NCI-H524 (cell line): ENCODE measurements at regions not wholly inside any gene's neighbourhood (a gene's known extent, or its start where the extent isn't known, plus 50 kb on each side); places are given as distances from the start of the nearest gene placed in this dataset.
"Not testable (repeated sequence)": the region's sequence is repeated elsewhere in the genome, so short reads cannot be mapped to it uniquely, and the experiment has no call there.

ENCODE experiments used
- DNase-seq, 2 experiments: peaks; one replicate each; lab custom pipeline; 2025; lab: John Stamatoyannopoulos, UW

GRCh38 chr2:155904720-155905119, 427.8 kb downstream of the NR4A2 start:
- no peak for DNase-seq

DNA sequence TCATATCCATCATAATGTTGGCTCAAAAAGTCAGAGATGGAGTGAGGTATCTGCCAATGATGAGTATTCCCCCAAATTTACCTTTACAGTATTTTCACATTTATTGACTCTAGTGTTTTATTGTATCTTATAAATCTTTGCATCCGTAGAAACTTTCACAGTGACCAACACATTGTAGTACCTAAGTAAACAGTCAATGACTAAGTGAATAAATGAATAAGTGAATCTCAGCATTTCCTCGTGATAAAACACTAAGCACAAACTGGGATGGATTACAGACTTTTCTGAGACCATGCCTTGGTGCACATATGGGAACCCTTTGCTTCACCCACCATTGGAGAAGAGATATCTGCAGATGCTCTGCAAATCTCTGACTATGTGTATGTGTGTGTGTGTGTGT, 429.9 kb downstream of the NR4A2 start:
- DNase-seq: no peak

DNA sequence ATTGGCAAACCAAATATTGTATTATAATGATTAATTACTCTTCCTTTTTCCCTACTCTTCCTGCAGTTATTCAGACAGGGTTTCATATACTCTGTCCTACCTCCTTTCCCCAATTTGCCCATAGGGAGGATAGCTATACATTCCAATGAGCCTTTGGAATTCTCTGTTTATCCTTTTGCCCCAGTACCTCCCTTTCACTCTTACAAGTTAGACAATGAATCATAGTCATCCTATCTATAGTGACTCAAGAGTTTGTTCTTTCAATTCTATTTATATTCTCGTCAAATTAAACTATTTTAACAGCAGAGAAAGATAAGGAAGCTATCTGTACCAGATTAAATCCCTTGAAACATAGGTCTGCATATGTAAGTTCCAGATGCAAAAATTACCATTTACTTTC, 437.5 kb downstream of the NR4A2 start:
- no peak for DNase-seq

GRCh38 chr2:155880382-155880781, 452.1 kb downstream of the NR4A2 start:
- DNase-seq: peak in 1 of 2 experiments; percentile 5

DNA sequence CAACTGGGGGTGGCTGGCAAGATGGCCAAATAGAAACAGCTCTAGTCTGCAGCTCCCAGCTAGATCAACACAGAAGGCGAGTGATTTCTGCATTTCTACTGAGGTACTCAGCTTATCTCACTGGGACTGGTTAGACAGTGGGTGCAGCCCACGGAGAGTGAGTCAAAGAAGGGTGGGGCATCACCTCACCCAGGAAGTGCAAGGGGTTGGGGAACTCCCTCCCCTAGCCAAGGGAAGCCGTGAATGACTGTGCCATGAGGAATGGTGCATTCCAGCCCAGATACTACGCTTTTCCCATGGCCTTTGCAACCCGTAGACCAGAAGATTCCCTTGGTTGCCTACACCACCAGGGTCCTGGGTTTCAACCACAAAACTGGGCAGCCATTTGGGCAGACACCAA, 452.6 kb downstream of the NR4A2 start:
- not testable (repeated sequence) for DNase-seq

DNA sequence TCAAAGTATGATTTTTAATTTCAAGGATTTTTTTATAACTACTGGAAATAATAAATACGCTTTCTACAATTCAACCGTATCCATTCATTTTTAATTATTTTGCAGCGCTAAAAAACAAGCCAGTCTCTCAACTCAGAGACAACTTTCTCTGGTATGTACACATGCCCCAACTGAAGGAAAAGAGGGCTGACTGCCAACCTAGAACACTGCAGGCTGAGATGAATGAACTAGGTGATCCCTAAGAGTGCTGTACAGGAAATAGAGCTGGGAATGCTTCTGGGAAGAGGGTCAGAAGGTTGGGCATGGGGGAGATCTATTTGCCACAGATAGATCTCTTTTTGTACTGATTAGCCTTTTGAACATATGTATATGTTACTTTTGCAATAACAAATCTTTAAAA, 460.1 kb downstream of the NR4A2 start:
- DNase-seq: no peak

- no peak for DNase-seq
Measured at GRCh38 chr2:155871940-155872339, 460.6 kb downstream of the NR4A2 start.

DNA sequence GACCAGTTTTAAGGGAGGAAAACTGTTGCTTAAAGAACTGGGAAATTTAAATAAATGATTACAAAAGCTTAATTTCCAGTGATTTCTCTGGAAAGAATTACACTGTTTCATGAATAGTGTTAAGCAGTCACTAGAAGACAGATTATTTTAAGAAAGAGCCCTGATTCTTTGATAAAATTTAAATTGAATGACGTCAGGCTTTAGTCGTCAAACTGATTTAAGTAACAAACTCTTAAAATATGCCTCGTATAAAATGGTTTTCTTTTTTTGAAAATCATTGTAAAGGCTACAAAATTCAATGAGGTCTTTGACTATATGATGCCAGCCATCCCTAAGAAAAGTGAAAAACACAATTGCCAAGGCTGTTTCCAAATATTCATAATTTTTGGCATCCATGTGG, 465.0 kb downstream of the NR4A2 start:
- DNase-seq: no peak

DNA sequence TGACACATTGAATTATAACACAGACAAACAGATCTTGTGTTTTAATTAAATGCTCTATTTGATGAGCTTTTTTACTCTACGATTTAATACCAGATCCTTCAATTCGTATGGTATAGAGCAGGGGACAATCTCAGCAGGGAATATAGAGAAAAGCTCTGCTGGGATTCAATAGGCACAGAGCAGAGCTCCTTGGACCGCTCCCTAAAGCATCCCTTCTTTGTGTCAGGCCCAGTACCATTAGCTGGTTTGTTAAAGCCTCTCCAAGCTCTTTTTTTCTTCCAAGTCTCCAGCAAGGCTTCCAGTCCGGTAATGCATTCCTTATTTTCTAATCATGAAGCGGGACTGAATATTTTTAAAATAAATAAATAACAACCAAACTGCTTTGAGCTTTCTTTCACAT, 466.0 kb downstream of the NR4A2 start:
- no peak for DNase-seq

GRCh38 chr2:155852156-155852555, 480.4 kb downstream of the NR4A2 start:
- DNase-seq: no peak

- DNase-seq: no peak
Measured at GRCh38 chr2:155846259-155846658, 486.3 kb downstream of the NR4A2 start.

DNA sequence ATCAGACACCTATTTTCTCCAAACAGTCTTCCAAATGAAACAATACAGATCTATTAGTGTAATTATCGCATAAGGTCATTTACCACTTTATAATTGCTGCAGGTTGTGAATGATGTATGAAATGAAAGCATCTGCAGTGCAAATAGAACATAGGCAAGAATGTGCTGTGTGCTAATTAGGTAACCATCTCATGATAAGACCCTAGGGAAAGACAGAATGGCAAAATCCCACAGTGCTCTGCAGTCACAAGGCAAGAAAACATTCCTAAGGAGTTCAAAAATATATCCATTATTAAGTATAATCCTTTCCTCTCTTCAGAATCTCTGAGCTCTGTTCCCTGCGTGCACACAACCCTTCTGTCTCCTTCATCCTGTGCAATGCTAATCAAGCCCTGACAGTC, 488.1 kb downstream of the NR4A2 start:
- no peak for DNase-seq

DNA sequence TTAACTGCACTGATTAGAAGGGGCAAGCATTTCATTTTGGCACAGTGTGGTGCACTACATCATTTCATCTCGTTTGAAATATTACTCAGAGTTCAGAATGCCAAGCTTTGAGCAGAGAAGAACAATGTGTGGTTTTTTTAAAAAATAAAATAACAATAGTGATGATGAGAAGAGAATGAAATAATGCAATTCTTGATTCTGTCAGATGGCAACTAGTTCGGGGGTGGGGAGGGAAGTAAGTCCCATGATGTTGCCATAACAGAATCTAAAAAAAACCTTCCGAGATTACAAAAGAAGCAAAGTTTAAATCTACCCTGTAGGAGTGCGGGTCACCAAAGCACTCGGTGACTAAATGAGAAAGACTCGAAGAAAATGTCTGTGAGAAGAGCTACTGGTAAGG, 490.4 kb downstream of the NR4A2 start:
- DNase-seq: no peak

DNA sequence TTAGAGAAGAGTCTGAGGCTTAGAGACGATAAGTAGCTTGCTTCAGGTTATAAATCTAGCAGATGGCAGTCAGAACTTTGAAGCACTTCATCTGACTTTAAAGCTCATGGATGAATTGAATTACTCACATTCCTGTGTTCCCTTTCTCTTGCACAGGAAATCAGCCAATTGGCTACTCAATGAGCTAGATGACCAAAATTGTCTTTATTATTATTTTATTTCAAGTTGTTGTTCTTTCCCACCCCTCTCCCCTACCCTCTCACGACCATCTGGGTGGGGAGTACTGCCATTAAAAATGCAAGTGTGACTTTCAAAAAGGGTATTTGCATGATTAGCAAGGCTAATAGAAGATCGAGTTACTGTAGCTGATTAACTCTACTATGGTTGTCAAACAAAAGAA, 491.1 kb downstream of the NR4A2 start:
- DNase-seq: peak in 1 of 2 experiments; percentile 50

DNA sequence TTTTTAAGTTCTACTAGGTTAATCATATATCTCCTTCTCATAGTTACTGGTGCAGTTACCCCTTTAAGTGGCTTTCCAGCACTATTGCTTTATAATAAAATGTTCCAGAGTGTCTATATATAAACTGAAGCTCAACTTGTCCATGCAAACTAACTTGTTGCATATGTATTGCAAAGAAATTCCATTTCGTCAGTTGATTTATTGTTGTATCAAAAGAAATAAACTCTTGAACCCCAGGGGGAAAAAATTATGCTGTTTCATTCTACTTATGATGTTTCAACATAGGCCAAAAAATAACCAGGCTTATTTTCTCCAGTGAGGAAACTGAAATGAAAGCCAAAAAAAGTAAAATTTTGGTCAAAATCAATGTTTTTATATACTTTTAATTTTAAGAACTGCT, 491.9 kb downstream of the NR4A2 start:
- DNase-seq: no peak

- DNase-seq: no peak
Measured at GRCh38 chr2:155839991-155840390, 492.5 kb downstream of the NR4A2 start.

- DNase-seq: no peak
Measured at GRCh38 chr2:155839436-155839835, 493.1 kb downstream of the NR4A2 start.

DNA sequence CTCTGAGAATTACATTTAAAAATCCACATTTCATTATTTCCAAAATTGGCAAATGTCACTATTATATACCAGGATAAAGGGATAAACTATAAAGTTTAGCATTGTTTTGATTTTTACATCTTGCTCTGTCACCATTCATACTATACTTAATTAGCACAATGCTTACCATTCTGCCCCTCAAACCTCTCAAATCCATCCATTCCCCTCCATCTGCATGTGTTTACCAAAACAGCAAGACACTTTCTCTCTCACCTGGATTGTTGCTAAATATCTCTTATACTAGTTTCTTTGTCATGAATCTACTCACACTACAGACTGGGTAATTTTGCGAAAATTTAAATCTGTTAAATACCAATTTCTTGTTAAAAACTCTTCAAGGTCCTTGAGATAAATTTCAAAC, 496.1 kb downstream of the NR4A2 start:
- no peak for DNase-seq

- no peak for DNase-seq
Measured at GRCh38 chr2:155830817-155831579, 501.5 kb downstream of the NR4A2 start.

DNA sequence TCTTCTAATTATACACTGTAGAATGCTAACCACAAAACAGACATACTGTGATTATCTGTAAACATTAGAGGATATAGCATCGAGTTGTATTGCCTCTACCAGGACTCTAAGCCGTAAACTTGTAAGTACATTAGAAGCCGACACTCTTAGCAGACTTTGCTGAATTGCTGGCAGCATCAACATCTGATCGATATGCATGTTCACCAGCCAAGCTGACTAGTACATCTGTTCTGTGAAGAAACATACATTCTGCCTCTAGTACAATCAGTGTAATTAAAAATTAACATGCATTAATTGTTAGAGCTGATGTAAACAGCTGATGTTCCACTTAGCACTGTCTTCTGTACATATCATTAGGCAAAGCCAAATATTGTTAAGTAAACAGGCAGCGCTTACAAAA, 502.2 kb downstream of the NR4A2 start:
- no peak for DNase-seq

DNA sequence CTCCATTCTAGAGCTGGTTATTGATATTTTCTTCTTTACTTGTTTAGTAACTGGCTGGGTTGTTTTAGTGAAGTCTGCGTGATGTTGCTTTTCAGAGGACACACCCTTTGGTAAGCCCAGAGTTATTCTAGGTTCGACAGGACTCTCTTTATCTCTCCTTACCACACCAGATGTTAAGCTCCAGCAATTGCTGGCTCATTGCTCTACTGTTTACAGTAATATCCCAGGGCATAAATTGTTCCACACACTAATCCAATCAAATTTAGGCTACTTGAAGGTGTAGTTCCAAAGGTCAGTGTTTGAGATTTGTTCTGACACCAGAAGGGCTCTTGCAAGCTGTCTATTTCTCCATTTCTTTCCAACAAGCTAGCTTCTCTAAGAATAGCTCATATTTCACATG, 506.6 kb downstream of the NR4A2 start:
- peak; percentile 66 to 91 for DNase-seq

DNA sequence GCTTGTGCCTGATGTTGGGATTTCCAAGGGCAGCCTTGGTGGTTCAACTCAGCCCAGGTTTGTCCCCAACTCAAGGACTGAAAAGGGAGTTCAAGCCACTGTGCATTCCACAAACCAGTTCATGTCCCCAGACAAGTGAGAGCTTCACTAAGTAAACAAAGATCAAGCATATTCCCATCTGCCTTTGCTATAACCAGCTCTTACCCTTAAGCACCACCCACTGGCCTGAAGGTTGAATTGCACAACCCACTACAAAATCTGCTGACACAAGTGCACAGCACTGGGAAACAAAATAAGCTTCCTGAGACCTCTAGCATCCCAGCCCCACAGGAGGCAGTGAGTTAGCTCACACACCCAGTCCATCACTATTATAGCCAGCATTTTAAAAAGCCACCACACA, 516.7 kb downstream of the NR4A2 start:
- peak; percentile 57 to 74 for DNase-seq

DNA sequence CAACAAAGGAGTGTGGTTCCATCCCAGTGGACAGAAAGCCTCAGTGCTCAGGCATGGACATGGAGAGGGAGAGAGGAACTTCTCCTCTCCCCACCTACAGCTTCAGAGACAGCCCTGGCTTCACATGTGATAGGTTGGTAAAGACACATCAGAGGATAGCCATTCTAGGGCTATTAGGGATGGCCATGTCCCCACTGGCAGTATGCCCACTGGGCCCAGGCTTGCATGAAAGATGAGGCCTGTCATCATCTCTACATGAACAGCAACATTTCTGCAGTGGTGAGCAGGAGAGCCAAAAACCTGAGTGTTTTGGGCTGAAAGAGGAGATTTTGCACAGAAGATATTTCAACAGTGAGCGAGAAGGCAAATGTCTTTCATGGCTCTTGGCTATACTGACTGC, 517.2 kb downstream of the NR4A2 start:
- DNase-seq: no peak

DNA sequence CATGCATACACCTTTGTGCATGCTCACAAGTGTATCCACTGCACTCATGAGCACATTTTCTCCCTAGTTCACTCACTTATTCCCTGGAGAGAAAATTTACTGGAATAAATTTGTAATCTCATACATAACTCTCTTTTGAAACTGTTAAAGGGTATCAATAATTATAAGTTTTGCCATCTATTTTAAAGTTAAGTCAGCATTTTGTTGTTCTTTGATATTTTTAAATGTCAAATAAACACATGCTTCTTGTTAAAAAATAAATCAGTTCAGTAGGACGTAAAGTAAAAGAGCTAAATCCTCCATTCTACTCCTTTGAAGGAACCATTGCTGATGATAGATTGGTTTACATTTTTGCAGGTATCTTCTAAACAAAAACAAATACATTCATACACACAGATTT, 522.1 kb downstream of the NR4A2 start:
- DNase-seq: no peak
